HG02798 (cell line): ENCODE measurements at regions not wholly inside any gene's neighbourhood (a gene's known extent, or its start where the extent isn't known, plus 50 kb on each side); places are given as distances from the start of the nearest gene placed in this dataset.
"Not testable (repeated sequence)": the region's sequence is repeated elsewhere in the genome, so short reads cannot be mapped to it uniquely, and the experiment has no call there.

Experiments
- ATAC-seq: cut with Tn5 transposase; IDR thresholded peaks from one replicate; pipeline ENCODE4 v1.9.1; 2021; ENCODE audit warnings: mild to moderate bottlenecking; ENCODE audit not compliant: unreplicated experiment, poor library complexity

DNA sequence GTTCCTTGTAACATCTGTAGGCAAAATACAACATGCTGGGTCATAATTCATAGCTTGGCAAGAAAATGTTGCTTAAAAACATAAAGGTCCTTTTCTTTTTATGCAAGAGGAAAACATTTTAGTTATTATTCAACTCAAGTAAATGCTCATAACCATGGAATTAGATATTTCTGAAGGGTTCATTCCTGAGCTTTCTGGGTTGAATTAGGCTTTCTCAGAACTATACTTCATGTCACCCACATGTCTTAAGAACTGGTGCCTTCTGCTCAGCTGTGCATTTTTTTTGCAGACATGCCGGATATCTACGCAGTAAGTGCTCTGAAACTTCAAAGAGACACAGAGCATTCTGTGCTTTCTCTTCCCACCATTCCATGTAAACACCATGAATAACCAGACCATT is 571.4 kb downstream of the TTLL7 start:
- ATAC-seq, result not testable (repeated sequence)

DNA sequence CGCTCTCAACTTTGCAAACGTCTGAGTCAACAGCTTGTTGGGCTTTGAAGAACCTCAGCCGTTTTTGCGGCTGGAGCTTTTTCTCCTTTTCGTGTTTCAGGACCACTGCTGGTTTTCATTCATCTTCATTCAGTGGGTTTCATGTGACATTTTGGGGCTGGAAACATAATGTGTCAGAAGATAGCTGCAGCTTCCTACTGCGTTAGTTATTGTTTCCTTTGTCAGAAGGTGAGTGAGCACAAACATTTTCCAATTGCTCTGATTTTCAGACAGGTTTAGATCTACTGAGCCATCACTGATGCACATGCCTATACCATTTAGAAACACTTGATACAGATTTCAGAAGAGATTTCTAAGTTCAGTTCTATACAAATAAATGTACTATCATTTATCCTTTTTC is 575.5 kb downstream of the TTLL7 start:
- ATAC-seq, result not testable (repeated sequence)

DNA sequence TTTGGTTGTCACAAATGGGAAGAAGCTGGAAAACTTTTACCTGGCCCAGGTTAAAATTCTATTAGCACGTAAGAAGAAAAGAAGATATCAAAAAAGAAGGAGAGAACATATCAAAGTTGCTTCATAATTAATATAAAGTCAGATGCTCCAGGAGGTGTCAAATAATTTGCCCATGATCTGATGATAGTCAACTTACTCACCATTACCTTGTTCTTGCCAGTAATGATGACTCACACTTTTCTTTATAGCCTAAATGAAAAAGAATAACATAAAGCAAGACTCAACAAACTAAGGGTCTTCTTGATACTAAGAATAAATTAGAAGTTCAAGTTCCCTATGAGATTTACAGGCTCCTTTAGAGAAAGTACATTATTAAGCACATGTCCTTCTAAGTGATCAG is 580.4 kb downstream of the TTLL7 start:
- no peak for ATAC-seq

DNA sequence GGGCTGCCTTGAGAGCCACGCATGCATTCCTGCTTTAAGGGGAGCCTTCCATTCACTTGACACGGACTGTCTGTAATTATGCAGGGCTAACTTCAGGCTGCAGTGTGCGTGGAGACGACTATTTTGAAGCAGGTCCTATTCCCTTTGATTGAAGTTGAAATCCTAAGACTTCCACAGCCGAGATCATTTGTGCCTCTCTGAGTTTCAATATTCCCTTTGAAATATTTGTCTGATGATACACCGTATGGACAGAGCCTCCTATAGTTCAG is 585.2 kb downstream of the TTLL7 start:
- not testable (repeated sequence) for ATAC-seq

DNA sequence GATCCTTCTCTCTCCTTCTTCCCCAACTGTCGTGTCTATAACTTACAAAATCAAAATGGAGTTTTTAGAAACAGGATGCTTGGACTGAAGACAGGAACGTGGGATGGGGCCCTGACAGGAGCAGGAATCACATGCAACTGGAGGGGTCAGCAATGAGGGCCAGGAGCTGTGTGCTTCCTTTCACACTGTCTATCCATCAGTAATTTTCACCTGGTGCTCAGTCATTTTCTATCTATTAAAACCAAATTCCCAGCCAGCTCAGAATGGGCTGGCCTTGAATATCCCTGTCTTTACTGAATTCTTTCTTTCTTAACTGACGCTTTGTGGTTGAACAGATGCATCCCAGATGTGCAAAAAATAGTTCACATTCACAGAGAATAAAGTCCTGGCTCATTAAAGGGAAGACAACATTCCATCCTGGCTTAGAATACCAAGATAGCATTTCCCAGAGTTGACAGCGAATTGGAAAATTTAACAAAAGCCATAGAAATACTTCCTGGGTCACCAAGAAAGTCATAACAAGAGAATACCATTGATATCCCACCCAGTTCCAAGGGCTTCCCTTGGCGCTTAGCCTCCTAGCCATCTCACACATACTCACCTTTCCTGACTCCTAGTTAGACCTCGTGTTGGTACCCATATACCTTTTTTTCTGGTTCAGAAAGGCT is 588.1 kb downstream of the TTLL7 start:
- not testable (repeated sequence) for ATAC-seq

DNA sequence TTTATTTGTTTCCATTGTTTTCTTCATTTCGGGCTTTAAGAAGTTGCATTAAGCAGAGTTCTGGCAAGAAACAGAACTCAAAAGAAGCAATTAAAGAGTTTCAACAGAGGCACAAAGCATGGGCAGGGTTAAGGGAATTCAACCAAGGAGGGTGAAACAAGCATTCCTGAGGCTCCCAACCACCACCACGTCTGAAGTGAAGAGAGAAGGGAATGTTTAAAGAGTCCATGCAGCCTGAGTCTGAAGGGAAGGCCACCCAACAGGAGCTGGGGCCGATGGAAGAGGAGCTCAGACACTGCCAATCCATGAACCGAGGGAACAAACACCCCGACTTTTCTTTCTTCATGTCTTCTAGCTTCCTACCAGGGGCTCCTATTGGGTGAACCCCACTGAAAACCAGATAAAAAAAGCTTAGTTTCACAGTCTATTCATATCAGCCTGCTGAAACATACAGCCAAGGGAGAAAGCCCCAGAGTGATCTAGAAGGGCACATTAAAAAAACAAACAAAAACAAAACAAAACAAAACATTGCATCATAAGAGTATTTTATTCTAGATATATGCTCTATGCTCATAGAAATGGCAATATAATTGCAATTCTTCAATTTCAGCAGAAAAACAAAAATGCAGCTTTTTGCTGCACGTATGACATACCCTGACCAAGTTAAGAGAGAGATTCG is 592.1 kb downstream of the TTLL7 start:
- ATAC-seq, result peak; percentile 48

DNA sequence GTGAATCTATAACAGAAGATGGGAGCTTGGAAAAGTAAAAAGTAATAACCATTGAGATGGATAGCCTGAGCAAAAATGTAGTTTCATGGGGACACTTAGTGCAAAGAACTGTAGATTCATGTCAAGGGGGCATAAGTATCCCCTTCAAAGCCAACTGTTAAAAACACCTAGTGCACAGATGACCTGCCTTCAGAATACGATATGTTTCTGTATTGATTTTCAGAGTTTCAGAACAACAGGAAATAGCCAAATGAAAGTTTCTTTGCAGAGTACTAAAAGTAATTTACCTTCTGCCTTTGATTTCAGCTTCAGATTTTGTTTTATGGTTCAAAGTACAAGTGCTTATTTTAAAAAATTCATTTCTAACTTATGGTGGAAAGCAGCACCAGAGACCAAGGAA is 593.1 kb downstream of the TTLL7 start:
- ATAC-seq, result peak; percentile 71

DNA sequence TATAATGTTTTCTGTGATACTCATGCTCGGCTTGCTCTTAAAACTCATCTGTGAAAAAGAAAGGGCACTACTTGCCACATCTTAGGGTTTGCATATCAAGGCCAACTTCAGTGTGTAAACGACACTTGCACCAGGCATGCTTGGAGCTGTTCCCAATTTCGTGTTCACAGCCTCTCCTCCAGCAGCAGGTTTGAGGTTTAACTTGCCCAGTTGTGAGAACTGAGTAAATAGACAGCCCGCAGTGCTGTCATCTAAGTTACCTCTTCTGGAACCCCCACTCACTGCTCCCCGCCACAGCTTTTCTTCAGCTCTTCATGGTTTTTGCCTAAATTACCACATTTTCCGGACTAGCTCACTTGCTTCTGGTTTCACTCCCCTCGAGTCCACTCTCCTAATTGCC is 595.4 kb downstream of the TTLL7 start:
- ATAC-seq, result not testable (repeated sequence)

DNA sequence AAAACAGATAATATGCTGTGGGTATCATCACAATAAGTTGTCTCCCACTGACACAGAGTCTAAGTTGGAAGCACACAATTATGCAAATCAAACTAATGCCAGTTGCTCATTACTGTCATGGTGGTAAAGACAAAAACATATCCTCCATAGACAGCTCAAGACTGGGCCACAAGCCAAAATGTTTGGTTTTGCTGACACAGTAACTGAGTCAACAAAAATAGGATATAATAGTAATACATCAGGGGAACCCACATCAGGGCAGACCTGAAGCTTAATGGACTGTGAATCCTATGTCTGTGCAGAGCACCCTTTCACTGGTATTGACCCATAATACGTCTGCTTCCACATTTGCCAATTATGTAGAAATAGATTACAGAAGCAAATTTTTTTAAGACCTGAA is 597.8 kb downstream of the TTLL7 start:
- not testable (repeated sequence) for ATAC-seq

DNA sequence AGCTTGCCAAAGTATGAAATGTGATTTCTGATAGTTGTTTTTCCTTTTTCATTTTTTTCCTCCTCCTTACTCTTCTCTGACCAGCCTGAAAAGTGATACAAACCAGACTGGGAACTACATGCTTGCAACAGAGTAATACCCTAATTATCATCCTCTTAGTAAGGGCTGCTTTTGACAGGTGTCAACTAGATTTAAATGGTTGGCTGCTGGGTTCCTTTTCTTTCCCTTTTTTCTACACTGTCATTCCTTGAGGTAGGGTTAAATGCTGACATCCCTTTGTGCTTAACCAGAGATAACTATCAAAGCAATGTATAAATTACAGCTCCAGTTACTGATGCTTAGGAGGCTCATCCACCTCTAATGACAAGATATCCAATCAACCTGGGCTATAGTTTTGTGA is 598.8 kb downstream of the TTLL7 start:
- not testable (repeated sequence) for ATAC-seq

DNA sequence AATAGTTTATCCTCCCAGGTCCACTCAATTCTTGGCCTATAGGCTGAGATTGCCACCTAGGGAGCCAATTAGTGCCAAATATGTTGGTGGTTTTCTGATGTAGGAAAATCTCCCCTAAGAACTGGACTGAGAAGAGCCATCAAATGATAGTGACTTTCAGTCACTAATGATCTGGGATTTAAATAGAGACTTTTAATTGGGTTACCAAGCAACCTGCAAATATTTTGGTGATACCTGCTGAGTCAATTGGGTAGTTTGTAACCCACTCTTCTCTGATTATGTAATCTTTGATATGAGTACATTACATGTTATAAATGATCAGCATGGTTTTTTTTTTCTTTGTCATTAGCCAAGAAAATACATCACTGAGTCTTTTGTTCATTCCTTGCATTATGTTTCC is 600.8 kb downstream of the TTLL7 start:
- ATAC-seq, result not testable (repeated sequence)

DNA sequence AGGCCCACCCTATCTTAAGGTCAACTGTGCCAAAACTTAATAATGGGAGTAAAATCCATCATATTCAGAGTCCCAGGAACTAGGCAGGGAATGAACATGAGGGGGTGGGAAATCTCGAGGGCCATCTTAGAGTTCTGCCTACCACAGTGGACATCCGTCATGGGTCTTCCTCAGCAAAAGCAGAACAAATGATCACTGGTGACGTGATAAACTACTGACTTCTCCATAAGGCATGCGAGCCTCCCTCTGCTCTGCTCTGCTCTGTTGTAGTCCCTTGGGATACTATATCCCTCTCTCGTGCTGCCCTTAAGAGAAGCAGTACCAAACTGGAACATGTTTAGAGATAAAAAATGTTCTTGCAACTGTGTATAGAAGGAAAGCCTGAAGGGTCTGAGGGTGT is 603.8 kb downstream of the TTLL7 start:
- ATAC-seq, result not testable (repeated sequence)

DNA sequence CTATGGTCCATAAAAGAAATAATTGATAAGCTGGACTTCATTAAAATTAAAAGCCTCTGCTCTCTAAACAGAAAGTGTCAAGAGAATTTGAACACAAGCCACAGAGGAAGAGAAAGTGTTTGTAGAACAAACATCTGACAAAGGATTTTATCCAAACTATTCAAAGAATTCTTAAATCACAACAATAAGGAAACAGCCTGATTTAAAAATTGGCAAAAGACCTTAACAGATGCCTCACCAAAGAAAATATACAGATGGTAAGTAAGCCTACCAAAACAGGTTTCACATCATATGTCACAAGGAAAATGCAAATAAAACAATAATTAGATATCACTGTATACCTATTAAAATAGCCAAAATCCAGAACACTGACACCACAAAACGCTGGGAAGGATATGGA is 612.0 kb downstream of the TTLL7 start:
- ATAC-seq, result not testable (repeated sequence)

DNA sequence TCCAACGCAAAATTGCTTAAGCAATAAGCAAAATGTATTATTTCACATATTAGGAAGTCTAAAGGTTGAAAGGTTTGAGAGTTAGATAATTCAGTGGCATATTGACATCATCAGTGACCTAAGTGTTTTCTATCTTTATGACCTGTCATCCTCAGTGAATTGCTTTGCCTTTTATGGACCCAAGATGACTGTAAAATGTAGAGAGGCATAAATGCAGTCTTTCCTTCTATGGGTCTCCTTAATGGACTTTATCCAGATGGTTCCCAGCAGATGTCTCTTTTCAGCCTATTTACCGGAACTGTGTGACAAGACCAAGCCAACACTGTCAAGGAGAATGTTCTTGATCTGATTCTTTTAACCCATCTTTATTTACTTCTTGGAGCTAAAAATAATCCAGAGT is 615.8 kb downstream of the TTLL7 start:
- not testable (repeated sequence) for ATAC-seq

DNA sequence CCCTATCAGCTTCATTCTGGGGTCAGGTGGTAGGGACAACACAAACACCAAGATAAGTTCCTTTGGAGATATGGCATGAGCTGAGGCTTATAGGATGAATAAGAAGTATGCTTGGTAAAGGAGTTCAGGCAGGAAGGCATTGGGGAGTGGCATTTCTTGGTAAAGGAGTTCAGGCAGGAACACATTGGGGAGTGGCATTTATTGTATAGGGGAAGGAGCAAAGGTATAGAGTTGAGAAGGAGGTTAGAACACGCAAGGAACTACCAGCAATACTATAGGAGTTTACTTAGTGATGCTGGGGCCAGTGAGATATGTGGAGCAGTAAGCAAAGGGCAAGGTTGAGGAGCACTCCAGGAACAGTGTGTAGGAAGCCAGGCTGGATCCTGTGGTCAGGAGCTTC is 625.9 kb downstream of the TTLL7 start:
- not testable (repeated sequence) for ATAC-seq

DNA sequence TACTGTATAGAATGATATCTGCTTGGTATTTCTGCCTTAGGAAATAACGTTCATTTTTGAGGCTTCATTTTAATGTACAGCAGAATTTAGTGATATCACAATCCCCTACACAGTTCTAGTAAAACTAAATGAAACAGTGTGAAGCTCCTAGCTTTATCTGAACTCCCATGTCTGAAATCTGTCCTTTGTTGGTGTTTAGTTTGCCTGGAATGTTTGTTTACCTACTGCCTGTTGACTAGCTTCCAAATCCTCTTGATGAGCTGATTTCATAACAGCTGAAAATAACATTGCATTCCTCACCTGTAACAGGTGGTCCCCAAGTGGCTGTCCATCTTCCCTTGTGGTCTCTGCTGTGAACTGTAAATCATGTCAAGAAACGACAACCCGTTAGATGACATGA is 629.1 kb downstream of the TTLL7 start:
- not testable (repeated sequence) for ATAC-seq

DNA sequence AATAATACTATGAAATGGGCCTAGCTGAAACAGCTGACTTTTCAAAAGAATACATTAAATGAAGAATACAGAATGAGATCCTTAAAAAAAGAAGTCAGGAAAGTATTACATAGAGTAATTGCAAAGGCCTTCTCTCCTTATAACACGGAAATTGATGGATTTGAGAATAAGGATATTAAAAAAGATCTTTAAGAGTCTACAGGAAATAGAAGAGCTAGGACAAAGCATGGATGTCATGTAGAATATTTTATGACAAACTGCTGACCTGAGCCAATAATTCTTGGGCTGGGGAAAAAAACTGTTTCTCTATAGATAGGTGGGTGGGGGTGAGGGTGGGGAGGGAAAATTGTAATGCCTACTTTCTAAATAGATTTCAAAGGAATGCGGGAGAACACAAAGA is 633.6 kb downstream of the TTLL7 start:
- ATAC-seq, result not testable (repeated sequence)

DNA sequence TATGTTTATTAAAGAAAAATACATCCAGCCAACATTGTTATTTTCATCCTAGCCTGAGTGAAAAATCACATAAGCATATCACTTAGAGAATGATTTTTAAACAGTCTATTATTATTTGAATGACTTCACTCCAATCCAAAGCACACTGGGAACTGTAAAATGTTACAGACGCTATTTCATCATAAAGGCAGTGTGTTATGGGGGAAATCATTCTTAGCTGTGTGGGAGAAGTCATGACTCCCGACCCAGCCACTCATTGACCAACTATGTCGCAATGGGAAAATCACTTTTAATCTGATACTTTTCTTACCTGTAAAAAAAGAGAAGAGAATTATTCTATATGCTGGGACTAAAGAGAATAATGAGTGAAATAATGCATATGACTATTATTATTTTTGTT is 653.6 kb downstream of the TTLL7 start:
- ATAC-seq, result not testable (repeated sequence)

DNA sequence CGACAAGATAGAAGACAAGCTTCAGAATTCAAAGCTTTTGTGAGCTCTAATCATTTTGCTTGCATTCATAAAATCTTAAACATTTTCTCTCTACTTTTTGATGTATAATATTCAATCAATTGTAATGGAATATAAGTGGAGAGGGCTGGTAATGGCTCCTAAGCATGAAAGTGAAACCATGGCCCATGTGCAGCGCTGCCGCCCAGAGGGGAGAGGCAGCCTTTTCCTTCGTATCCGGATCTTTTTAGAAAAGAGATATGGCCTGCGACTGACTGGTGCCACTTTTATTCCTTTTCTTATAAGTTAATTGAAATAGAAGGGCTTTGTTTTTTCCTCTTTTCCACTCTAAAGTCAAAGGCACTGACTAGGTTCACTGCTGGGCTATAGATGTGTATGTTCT is 655.2 kb downstream of the TTLL7 start:
- ATAC-seq, result not testable (repeated sequence)

DNA sequence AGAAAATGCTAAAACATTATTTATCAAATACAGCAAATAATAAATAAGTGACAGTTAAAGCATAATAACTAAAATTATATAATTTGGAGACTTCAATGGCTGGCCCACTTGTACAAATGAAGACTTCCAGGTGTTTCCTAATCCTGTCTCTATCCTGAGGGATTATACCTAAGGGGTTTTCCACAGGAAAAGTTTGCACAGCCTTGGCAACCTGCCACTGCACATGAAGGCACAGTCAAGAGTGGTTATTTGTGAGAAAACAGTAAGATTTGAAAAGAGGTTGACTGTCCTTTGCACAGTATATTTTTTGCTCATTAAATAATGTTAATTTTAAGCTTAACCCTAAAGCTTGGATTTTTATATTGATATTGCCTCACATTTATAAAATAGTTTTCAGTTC is 655.9 kb downstream of the TTLL7 start:
- ATAC-seq, result not testable (repeated sequence)

DNA sequence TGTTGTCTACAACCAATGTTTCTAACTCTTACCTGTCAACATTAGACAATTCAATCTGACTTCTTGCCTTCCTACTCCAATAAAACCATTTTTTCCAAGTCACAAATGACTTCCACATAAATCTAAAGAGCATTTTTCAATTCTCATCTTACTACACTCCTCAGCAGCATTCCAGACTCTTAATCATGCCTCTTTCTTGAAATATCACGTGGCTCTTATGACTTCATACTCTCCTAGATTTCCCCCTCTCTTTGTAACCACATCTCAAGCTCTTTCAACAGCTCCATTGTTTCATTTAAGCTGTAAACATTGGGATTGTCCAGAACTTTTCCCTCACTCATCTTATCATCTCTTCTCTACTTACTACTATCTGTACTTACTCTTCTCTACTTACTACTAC is 666.6 kb downstream of the TTLL7 start:
- not testable (repeated sequence) for ATAC-seq

DNA sequence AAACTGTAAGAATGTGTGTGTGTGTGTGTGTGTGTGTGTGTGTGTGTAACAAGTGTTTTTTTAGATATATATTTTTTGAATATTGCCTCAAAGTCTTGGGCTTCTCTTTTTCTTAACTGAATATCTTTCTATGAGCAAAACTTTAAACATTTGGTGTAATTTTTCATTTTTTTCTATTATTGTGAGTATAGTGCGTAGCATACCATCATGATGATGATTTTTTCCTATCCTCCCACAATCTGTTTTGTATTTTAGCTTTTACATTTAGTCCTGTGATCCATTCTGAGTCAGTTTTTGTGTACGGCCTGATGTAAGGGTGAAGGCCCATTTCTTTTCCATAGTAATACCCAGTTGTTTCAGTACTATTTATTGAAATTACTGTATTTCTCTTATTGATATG is 680.6 kb downstream of the TTLL7 start:
- ATAC-seq, result no peak
